CD14-positive monocyte (primary cell): ENCODE measurements at regions not wholly inside any gene's neighbourhood (a gene's known extent, or its start where the extent isn't known, plus 50 kb on each side); places are given as distances from the start of the nearest gene placed in this dataset.

Source experiments
- DNase-seq, 3 donors: peaks; one replicate each; pipeline ENCODE4 v3.0.0-alpha.2; 2011 to 2022
- H2AFZ ChIP-seq: 2 replicates; pipeline ENCODE4 v1.6.0; 2012; ENCODE audit warnings: mild to moderate bottlenecking, low read depth, low read length, inconsistent platforms; ENCODE audit not compliant: insufficient read depth, poor library complexity, severe bottlenecking
- H3K27ac ChIP-seq, 2 donors: 1 replicate in 1 of 2; 2 replicates in 1 of 2; pipeline ENCODE4 v1.5.1; 2012 to 2013; ENCODE audit warnings: low read length in 2 of 2, control low read depth in 1 of 2, inconsistent platforms in 1 of 2, low read depth in 1 of 2, mild to moderate bottlenecking in 1 of 2
- H3K27me3 ChIP-seq, 2 donors: one replicate each; pipeline versions ENCODE4 v1.6.0 to v1.6.1; 2011 to 2013; ENCODE audit warnings: low read length in 2 of 2; ENCODE audit not compliant: control insufficient read depth in 2 of 2, insufficient read depth in 2 of 2
- H3K36me3 ChIP-seq, 2 donors: replicated peaks in 1 of 2; 1 replicate in 1 of 2; 2 replicates in 1 of 2; pipeline versions ENCODE4 v1.5.1 to v1.6.1; 2012 to 2013; ENCODE audit warnings: low read length in 2 of 2, control low read depth in 1 of 2, inconsistent platforms in 1 of 2, mild to moderate bottlenecking in 1 of 2; ENCODE audit not compliant: insufficient read depth in 2 of 2, control insufficient read depth in 1 of 2
- H3K4me1 ChIP-seq, 2 donors: 1 replicate in 1 of 2; 2 replicates in 1 of 2; pipeline versions ENCODE4 v1.5.1 to v1.6.1; 2012 to 2013; ENCODE audit warnings: low read length in 2 of 2, control low read depth in 1 of 2, inconsistent platforms in 1 of 2, mild to moderate bottlenecking in 1 of 2, moderate library complexity in 1 of 2; ENCODE audit not compliant: insufficient read depth in 2 of 2, control insufficient read depth in 1 of 2
- H3K4me2 ChIP-seq: replicated peaks from 2 replicates; pipeline ENCODE3; 2012; ENCODE audit warnings: low read length, moderate library complexity, mild to moderate bottlenecking; ENCODE audit not compliant: poor library complexity, severe bottlenecking; ENCODE audit errors: extremely low read depth
- H3K4me3 ChIP-seq, 3 experiments: fragments of 200-600 bp in 1 of 3; sonication (generic) in 1 of 3; replicated peaks in 1 of 3; 1 replicate in 2 of 3; 2 replicates in 1 of 3; pipeline ENCODE4 v1.5.1; 2011 to 2013; ENCODE audit warnings: low read length in 3 of 3, mild to moderate bottlenecking in 3 of 3, control low read depth in 2 of 3, low read depth in 2 of 3, inconsistent platforms in 1 of 3, moderate library complexity in 1 of 3
- H3K79me2 ChIP-seq: 2 replicates; pipeline ENCODE4 v1.6.0; 2012; ENCODE audit warnings: mild to moderate bottlenecking, control low read depth, inconsistent platforms, low read length, moderate library complexity; ENCODE audit not compliant: insufficient read depth
- H3K9ac ChIP-seq: 2 replicates; pipeline ENCODE4 v1.6.0; 2017; ENCODE audit warnings: low read length, mild to moderate bottlenecking; ENCODE audit not compliant: insufficient read depth, poor library complexity, severe bottlenecking
- H3K9me3 ChIP-seq, 2 donors: replicated peaks in 1 of 2; 1 replicate in 1 of 2; 2 replicates in 1 of 2; pipeline versions ENCODE4 v1.5.1 to v1.6.1; 2012 to 2013; ENCODE audit warnings: low read length in 2 of 2, control low read depth in 1 of 2; ENCODE audit not compliant: control insufficient read depth in 1 of 2, insufficient read depth in 1 of 2
- H4K20me1 ChIP-seq: 2 replicates; pipeline ENCODE4 v1.6.0; 2012; ENCODE audit warnings: mild to moderate bottlenecking, low read length, control low read depth, moderate library complexity; ENCODE audit not compliant: insufficient read depth
- H3K27ac Mint-ChIP-seq, 7 donors: one replicate each; pipeline ENCODE4 v1.8.0; 2020; ENCODE audit warnings: mild to moderate bottlenecking in 7 of 7, mixed read lengths in 7 of 7, moderate library complexity in 6 of 7, inconsistent platforms in 2 of 7
- H3K27me3 Mint-ChIP-seq, 3 donors: one replicate each; pipeline ENCODE4 v1.8.0; 2021 to 2022; ENCODE audit warnings: low read depth in 3 of 3, mild to moderate bottlenecking in 3 of 3, mixed read lengths in 3 of 3, moderate library complexity in 3 of 3, inconsistent platforms in 1 of 3
- H3K36me3 Mint-ChIP-seq, 2 donors: one replicate each; pipeline ENCODE4 v1.8.0; 2020; ENCODE audit warnings: mixed read lengths in 2 of 2, inconsistent platforms in 1 of 2, mild to moderate bottlenecking in 1 of 2
- H3K4me1 Mint-ChIP-seq: one replicate; pipeline ENCODE4 v1.8.0; 2020; ENCODE audit warnings: mild to moderate bottlenecking, mixed read lengths
- H3K4me3 Mint-ChIP-seq, 2 donors: one replicate each; pipeline ENCODE4 v1.8.0; 2020; ENCODE audit warnings: mild to moderate bottlenecking in 2 of 2, mixed read lengths in 2 of 2, moderate library complexity in 1 of 2
- H3K9me3 Mint-ChIP-seq, 7 donors: one replicate each; pipeline ENCODE4 v1.8.0; 2020 to 2022; ENCODE audit warnings: mixed read lengths in 7 of 7, mild to moderate bottlenecking in 6 of 7, moderate library complexity in 6 of 7, inconsistent platforms in 2 of 7
- WGBS: methylation state at CpG from one replicate; pipeline ENCODE4 v1.1.5; 2013; ENCODE audit warnings: missing lambda C conversion rate; ENCODE audit not compliant: insufficient coverage; 5-methylcytosine and 5-hydroxymethylcytosine counted together
- intact Hi-C, 2 donors: fragments of 100-400 bp; cut with micrococcal nuclease; formaldehyde crosslinking; loops; one replicate each; pipeline versions ENCODE4 v1.15.0 to v1.15.1; 2023
- TF ChIP-seq, protein P1 (sequence below): fragments of 200-600 bp; IDR thresholded peaks from one replicate; pipeline ENCODE4 v1.8.0; 2022; ENCODE audit warnings: antibody characterized with exemption, mild to moderate bottlenecking

DNA sequence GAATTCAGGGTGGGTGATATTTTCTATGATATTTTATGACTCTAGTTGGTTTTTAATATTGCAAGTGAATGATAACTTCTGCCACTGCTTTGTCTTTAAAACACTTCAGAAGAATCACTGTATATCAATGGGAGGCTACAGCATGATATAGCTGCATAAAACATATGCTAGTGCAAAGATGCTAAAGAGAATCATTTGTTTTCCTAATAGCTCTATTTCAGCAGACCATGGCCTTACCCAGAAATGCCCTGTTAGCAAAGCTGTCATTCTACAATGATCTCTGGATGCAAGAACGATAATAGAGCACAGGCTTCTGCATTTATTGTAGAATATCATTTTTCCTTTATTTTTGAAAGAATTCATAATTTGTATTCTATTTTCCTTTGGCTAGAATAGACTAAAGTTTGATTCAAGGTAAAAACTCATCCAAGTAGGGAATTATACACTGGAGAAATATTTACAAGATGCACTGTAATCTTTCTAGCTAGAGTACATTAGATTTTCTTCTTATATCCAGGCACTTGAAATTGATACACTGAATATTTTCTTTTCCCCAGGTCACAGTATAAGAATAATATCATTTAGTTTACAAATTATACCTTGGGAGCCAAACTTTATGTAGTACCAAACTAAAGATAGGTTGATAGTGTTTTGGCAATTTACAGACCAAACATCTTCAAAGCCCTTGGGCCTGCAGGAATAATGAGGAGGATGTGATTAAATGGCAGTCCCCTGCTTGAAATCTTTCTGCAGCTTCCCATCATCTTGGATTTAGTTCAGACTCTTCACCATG, 252.6 kb upstream of the LINC00305 start:
- WGBS = no CpG with 5 or more reads among the region's 1 CpG
- no peaks in the 10 kb centered on the region for H4K20me1 ChIP-seq
- no peak overlapping the region for H3K4me3 ChIP-seq
- H2AFZ ChIP-seq = no peak overlapping the region
- no peak overlapping the region for H3K9ac ChIP-seq
- H3K27ac ChIP-seq = no peak overlapping the region
- intact Hi-C loops = no loop called here
- no peaks in the 10 kb centered on the region for H3K36me3 Mint-ChIP-seq
- H3K27me3 Mint-ChIP-seq = no peaks in the 10 kb centered on the region
- TF ChIP-seq, protein P1, sequence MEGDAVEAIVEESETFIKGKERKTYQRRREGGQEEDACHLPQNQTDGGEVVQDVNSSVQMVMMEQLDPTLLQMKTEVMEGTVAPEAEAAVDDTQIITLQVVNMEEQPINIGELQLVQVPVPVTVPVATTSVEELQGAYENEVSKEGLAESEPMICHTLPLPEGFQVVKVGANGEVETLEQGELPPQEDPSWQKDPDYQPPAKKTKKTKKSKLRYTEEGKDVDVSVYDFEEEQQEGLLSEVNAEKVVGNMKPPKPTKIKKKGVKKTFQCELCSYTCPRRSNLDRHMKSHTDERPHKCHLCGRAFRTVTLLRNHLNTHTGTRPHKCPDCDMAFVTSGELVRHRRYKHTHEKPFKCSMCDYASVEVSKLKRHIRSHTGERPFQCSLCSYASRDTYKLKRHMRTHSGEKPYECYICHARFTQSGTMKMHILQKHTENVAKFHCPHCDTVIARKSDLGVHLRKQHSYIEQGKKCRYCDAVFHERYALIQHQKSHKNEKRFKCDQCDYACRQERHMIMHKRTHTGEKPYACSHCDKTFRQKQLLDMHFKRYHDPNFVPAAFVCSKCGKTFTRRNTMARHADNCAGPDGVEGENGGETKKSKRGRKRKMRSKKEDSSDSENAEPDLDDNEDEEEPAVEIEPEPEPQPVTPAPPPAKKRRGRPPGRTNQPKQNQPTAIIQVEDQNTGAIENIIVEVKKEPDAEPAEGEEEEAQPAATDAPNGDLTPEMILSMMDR = no peak
- H3K9me3 ChIP-seq = no peaks in the 10 kb centered on the region
- H3K27me3 ChIP-seq = no peaks in the 10 kb centered on the region
- no peaks in the 10 kb centered on the region for H3K36me3 ChIP-seq
- H3K4me1 ChIP-seq = no peaks in the 10 kb centered on the region
- H3K79me2 ChIP-seq = no peaks in the 10 kb centered on the region
- peaks cover 4% of the 10 kb centered on the region for H3K4me1 Mint-ChIP-seq
- no peak for DNase-seq
- no peak overlapping the region for H3K4me3 Mint-ChIP-seq
- no peak overlapping the region for H3K27ac Mint-ChIP-seq
- no peak overlapping the region for H3K4me2 ChIP-seq
- H3K9me3 Mint-ChIP-seq = no peaks in the 10 kb centered on the region

DNA sequence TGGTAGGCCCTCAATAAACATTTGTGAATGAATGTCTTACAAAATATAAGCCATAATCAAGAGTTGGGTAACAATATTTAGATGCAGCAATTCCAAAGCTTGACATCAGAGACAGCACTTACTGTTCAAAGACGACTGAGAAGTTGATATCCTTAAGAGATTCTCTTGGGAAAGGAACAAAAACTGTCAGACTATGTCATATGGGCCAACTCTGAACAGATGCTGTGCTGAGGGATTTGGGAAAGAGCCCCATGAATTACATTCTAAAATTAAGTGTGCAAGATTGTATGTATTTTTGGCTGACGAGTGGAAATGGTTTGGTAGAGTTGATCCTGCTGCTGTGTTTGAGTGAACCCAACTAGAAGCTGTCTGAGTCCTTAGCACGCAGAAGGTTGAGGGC, 250.7 kb upstream of the LINC00305 start:
- WGBS = 97% methylated on average over 3 of the region's 3 CpGs
- Mint-ChIP-seq H3K4me3 (no peak overlapping the region), H3K9me3 (peaks cover 0 to 2% (median 0%) of the 10 kb centered on the region in 7 donors), H3K36me3 (no peaks in the 10 kb centered on the region), H3K27ac (no peak overlapping the region), H3K27me3 (no peaks in the 10 kb centered on the region), H3K4me1 (peaks cover 4% of the 10 kb centered on the region)
- H3K9me3 ChIP-seq = no peaks in the 10 kb centered on the region
- no peak overlapping the region for H3K4me2 ChIP-seq
- TF ChIP-seq, protein P1 = no peak
- H3K27ac ChIP-seq = no peak overlapping the region
- no peak overlapping the region for H2AFZ ChIP-seq
- H3K36me3 ChIP-seq = no peaks in the 10 kb centered on the region
- no peak overlapping the region for H3K4me3 ChIP-seq
- intact Hi-C loops = no loop called here
- H3K4me1 ChIP-seq = no peaks in the 10 kb centered on the region
- no peaks in the 10 kb centered on the region for H3K79me2 ChIP-seq
- no peaks in the 10 kb centered on the region for H4K20me1 ChIP-seq
- DNase-seq = no peak
- no peak overlapping the region for H3K9ac ChIP-seq
- no peaks in the 10 kb centered on the region for H3K27me3 ChIP-seq
